ENCODE measurements at regions not wholly inside any gene's neighbourhood (a gene's known extent, or its start where the extent isn't known, plus 50 kb on each side); places are given as distances from the start of the nearest gene placed in this dataset.

GRCh38 chr2:67204349-67204748 is 192.8 kb upstream of the ETAA1 start:
- ChIA-PET CTCF (no interaction called here), POLR2A (no interaction called here)
- Histone ChIP-seq H3K4me3 (replicated peaks in 1 of 3; ENCODE audit: insufficient read depth in 1 of 3, low read depth in 1 of 3, low read length in 3 of 3) (no peak overlapping the region), H3K4me1 (ENCODE audit: control insufficient read depth, extremely low read depth, insufficient read depth, low read length) (no peaks in the 10 kb centered on the region), H2AFZ (ENCODE audit: low read depth, low read length) (no peak overlapping the region), H3K27ac (ENCODE audit: insufficient read depth, low read depth, low read length) (no peak overlapping the region), H3K79me2 (ENCODE audit: control insufficient read depth, insufficient read depth, low read length) (no peaks in the 10 kb centered on the region), H3K36me3 (ENCODE audit: control insufficient read depth in 2 of 2, extremely low read depth in 1 of 2, insufficient read depth in 2 of 2, low read length in 2 of 2) (no peaks in the 10 kb centered on the region), H3K4me2 (ENCODE audit: insufficient read depth, low read length) (no peak overlapping the region), H4K20me1 (replicated peaks; ENCODE audit: control insufficient read depth, extremely low read depth, insufficient read depth, low read length) (no peaks in the 10 kb centered on the region), H3K9ac (replicated peaks; ENCODE audit: extremely low read depth, insufficient read depth, low read length) (no peak overlapping the region), H3K9me3 (replicated peaks; ENCODE audit: control insufficient read depth, insufficient read depth, low read length) (no peaks in the 10 kb centered on the region), H3K27me3 (ENCODE audit: control insufficient read depth in 2 of 2, insufficient read depth in 2 of 2, low read length in 2 of 2) (no peaks in the 10 kb centered on the region), H3K9me1 (replicated peaks; ENCODE audit: control insufficient read depth, extremely low read depth, insufficient read depth, low read length) (no peaks in the 10 kb centered on the region)
- BruUV-seq (replicated peaks): no TSS peak
- dilution Hi-C loops (cut with MboI; ENCODE audit: extremely low pct_ligation_motif_present, low sequenced_read_pairs) (no loop called here), intact Hi-C loops (cut with micrococcal nuclease) (no loop called here)
- TF ChIP-seq JUN (IDR thresholded peaks at IDR 0.05; ENCODE audit: borderline replicate concordance, insufficient read depth, insufficient read length, low read depth): no peak
- TF ChIP-seq, protein P1, sequence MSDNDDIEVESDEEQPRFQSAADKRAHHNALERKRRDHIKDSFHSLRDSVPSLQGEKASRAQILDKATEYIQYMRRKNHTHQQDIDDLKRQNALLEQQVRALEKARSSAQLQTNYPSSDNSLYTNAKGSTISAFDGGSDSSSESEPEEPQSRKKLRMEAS (IDR thresholded peaks at IDR 0.05; ENCODE audit: insufficient read depth, insufficient read length): no peak
- no peak for TF ChIP-seq MYC (IDR thresholded peaks at IDR 0.05; ENCODE audit: low read depth, low read length)
- DNase-seq (ENCODE audit: low read depth, low spot score) (no peak), FAIRE-seq (no peak)

GRCh38 chr2:67208887-67209500 is 188.1 kb upstream of the ETAA1 start:
- Histone ChIP-seq H3K4me3 (replicated peaks in 1 of 3; ENCODE audit: insufficient read depth in 1 of 3, low read depth in 1 of 3, low read length in 3 of 3) (no peak overlapping the region), H3K9me3 (replicated peaks; ENCODE audit: control insufficient read depth, insufficient read depth, low read length) (no peaks in the 10 kb centered on the region), H4K20me1 (replicated peaks; ENCODE audit: control insufficient read depth, extremely low read depth, insufficient read depth, low read length) (no peaks in the 10 kb centered on the region), H3K9me1 (replicated peaks; ENCODE audit: control insufficient read depth, extremely low read depth, insufficient read depth, low read length) (no peaks in the 10 kb centered on the region), H3K27ac (ENCODE audit: insufficient read depth, low read depth, low read length) (no peak overlapping the region), H3K36me3 (ENCODE audit: control insufficient read depth in 2 of 2, extremely low read depth in 1 of 2, insufficient read depth in 2 of 2, low read length in 2 of 2) (no peaks in the 10 kb centered on the region), H2AFZ (ENCODE audit: low read depth, low read length) (no peak overlapping the region), H3K4me1 (ENCODE audit: control insufficient read depth, extremely low read depth, insufficient read depth, low read length) (no peaks in the 10 kb centered on the region), H3K9ac (replicated peaks; ENCODE audit: extremely low read depth, insufficient read depth, low read length) (no peak overlapping the region), H3K79me2 (ENCODE audit: control insufficient read depth, insufficient read depth, low read length) (no peaks in the 10 kb centered on the region), H3K4me2 (ENCODE audit: insufficient read depth, low read length) (no peak overlapping the region), H3K27me3 (ENCODE audit: control insufficient read depth in 2 of 2, insufficient read depth in 2 of 2, low read length in 2 of 2) (no peaks in the 10 kb centered on the region)
- DNase-seq (ENCODE audit: low read depth, low spot score) (peak; percentile 37), FAIRE-seq (no peak)
- dilution Hi-C loops (cut with MboI; ENCODE audit: extremely low pct_ligation_motif_present, low sequenced_read_pairs) (no loop called here), intact Hi-C loops (cut with micrococcal nuclease) (no loop called here)
- POLR2A ChIA-PET: no interaction called here
- no TSS peak for BruUV-seq (replicated peaks)
- TF ChIP-seq POLR2AphosphoS5 (IDR thresholded peaks at IDR 0.05; ENCODE audit: insufficient read depth, low read depth, low read length) (no peak), FOS (IDR thresholded peaks at IDR 0.05; ENCODE audit: borderline replicate concordance, insufficient read depth, low read length) (no peak), EZH2 (IDR thresholded peaks at IDR 0.05; ENCODE audit: borderline replicate concordance, low read depth, low read length, severe bottlenecking) (no peak), MYC (IDR thresholded peaks at IDR 0.05; ENCODE audit: low read depth, low read length) (no peak)
- TF ChIP-seq, protein P1 (IDR thresholded peaks at IDR 0.05; ENCODE audit: insufficient read depth, insufficient read length): no peak
- CTCF ChIA-PET: interaction anchor here (1.0 to 2.1 kb wide), 3 partner anchors 9 to 1569 kb away, joined by 3 to 6 read pairs (median 3); no protein-coding TSS in a partner anchor

Measured in endothelial cell of umbilical vein (primary cell).